ENCODE measurements at regions not wholly inside any gene's neighbourhood (a gene's known extent, or its start where the extent isn't known, plus 50 kb on each side); places are given as distances from the start of the nearest gene placed in this dataset.

- H4K20me1 ChIP-seq (ENCODE audit: control insufficient read depth, insufficient read depth, low read length, poor library complexity, severe bottlenecking): no peaks in the 10 kb centered on the region
- 93% methylated on average over 4 of the region's 7 CpGs for WGBS (ENCODE audit: insufficient coverage)
These were observed 80.7 kb downstream of the INHBA start for GRCh38 chr7:41621953-41622831.

DNA sequence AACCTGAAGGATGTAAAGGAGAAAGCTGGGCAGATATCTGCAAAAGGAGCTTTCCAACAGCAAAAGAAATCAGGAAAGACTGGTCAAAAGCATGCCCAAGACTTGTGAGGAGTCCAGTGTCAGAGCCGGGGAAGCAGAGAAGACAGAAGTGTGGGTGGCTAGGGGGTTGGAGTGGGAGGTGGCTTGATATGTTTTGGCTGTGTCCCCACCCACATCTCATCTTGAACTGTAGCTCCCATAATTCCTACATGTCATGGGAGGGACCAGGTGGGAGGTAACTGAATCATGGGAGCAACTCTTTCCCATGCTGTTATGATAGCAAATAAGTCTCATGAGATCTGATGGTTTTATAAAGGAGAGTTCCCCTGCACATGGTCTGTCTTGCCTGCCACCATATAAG, 84.9 kb downstream of the INHBA start:
- ChIA-PET POLR2A (no interaction called here), CTCF (interaction anchor here (0.7 kb wide), 1 partner anchor 112 kb away, joined by 4 read pairs; no protein-coding TSS in a partner anchor)
- intact Hi-C loops (cut with micrococcal nuclease): no loop called here
- no peak overlapping the region for H3K9ac ChIP-seq (ENCODE audit: low read length)
- DNase-seq (no peak), ATAC-seq (ENCODE audit: low read depth) (no peak)
- H3K4me1 ChIP-seq (ENCODE audit: control insufficient read depth in 2 of 2, insufficient read depth in 2 of 2, low read length in 2 of 2): no peaks in the 10 kb centered on the region
- H3K9me3 ChIP-seq (ENCODE audit: control extremely low read depth in 1 of 3, control insufficient read depth in 2 of 3, insufficient read depth in 1 of 3, low read length in 2 of 3): peaks cover 0 to 3% (median 0%) of the 10 kb centered on the region in 3 donors
- Mint-ChIP-seq H3K27ac (no peak overlapping the region), H3K27me3 (peaks cover 2% of the 10 kb centered on the region), H3K4me1 (no peaks in the 10 kb centered on the region), H3K9me3 (ENCODE audit: insufficient read depth) (no peaks in the 10 kb centered on the region), H3K4me3 (no peak overlapping the region)
- peaks cover 0 to 3% (median 0%) of the 10 kb centered on the region in 4 experiments for H3K27me3 ChIP-seq (replicated peaks in 1 of 4; ENCODE audit: control extremely low read depth in 1 of 4, control insufficient read depth in 3 of 4, insufficient read depth in 4 of 4, low read length in 3 of 4)
- WGBS (ENCODE audit: insufficient coverage): no CpG with 5 or more reads among the region's 1 CpG
- H3K79me2 ChIP-seq (ENCODE audit: control insufficient read depth, insufficient read depth, low read length): no peaks in the 10 kb centered on the region
- no peaks in the 10 kb centered on the region for H4K20me1 ChIP-seq (ENCODE audit: control insufficient read depth, insufficient read depth, low read length, poor library complexity, severe bottlenecking)
- no peak overlapping the region for H3K27ac ChIP-seq (ENCODE audit: low read length in 2 of 2)
- no peak overlapping the region for H3K4me2 ChIP-seq (replicated peaks; ENCODE audit: low read depth, low read length, poor library complexity, severe bottlenecking)
- no peak overlapping the region for H2AFZ ChIP-seq (ENCODE audit: insufficient read depth, low read depth, low read length, poor library complexity, severe bottlenecking)
- TF ChIP-seq, protein P1, sequence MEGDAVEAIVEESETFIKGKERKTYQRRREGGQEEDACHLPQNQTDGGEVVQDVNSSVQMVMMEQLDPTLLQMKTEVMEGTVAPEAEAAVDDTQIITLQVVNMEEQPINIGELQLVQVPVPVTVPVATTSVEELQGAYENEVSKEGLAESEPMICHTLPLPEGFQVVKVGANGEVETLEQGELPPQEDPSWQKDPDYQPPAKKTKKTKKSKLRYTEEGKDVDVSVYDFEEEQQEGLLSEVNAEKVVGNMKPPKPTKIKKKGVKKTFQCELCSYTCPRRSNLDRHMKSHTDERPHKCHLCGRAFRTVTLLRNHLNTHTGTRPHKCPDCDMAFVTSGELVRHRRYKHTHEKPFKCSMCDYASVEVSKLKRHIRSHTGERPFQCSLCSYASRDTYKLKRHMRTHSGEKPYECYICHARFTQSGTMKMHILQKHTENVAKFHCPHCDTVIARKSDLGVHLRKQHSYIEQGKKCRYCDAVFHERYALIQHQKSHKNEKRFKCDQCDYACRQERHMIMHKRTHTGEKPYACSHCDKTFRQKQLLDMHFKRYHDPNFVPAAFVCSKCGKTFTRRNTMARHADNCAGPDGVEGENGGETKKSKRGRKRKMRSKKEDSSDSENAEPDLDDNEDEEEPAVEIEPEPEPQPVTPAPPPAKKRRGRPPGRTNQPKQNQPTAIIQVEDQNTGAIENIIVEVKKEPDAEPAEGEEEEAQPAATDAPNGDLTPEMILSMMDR (IDR thresholded peaks at IDR 0.05): no peak
- no peak for TF ChIP-seq EZH2 (IDR thresholded peaks at IDR 0.05; ENCODE audit: borderline replicate concordance, insufficient read depth, low read depth, low read length, poor library complexity, severe bottlenecking)
- no peak overlapping the region for H3K4me3 ChIP-seq (ENCODE audit: control extremely low read depth in 1 of 5, extremely low read depth in 1 of 5, insufficient read depth in 1 of 5, low read depth in 2 of 5, low read length in 4 of 5)
- H3K36me3 ChIP-seq (replicated peaks in 1 of 2; ENCODE audit: control extremely low read depth in 1 of 2, control insufficient read depth in 1 of 2, extremely low read depth in 1 of 2, insufficient read depth in 2 of 2, low read length in 1 of 2): no peaks in the 10 kb centered on the region

More at GRCh38 chr7:41621953-41622831, 80.7 kb downstream of the INHBA start:
- intact Hi-C loops (cut with micrococcal nuclease): no loop called here
- H3K4me3 Mint-ChIP-seq: no peak overlapping the region
- peaks cover 2% of the 10 kb centered on the region for H3K27me3 Mint-ChIP-seq
- Histone ChIP-seq H2AFZ (ENCODE audit: insufficient read depth, low read depth, low read length, poor library complexity, severe bottlenecking) (no peak overlapping the region), H3K4me1 (ENCODE audit: control insufficient read depth in 2 of 2, insufficient read depth in 2 of 2, low read length in 2 of 2) (no peaks in the 10 kb centered on the region), H3K27ac (ENCODE audit: low read length in 2 of 2) (no peak overlapping the region), H3K9me3 (ENCODE audit: control extremely low read depth in 1 of 3, control insufficient read depth in 2 of 3, insufficient read depth in 1 of 3, low read length in 2 of 3) (peaks cover 0 to 3% (median 0%) of the 10 kb centered on the region in 3 donors), H3K36me3 (replicated peaks in 1 of 2; ENCODE audit: control extremely low read depth in 1 of 2, control insufficient read depth in 1 of 2, extremely low read depth in 1 of 2, insufficient read depth in 2 of 2, low read length in 1 of 2) (no peaks in the 10 kb centered on the region), H3K79me2 (ENCODE audit: control insufficient read depth, insufficient read depth, low read length) (no peaks in the 10 kb centered on the region), H3K4me3 (ENCODE audit: control extremely low read depth in 1 of 5, extremely low read depth in 1 of 5, insufficient read depth in 1 of 5, low read depth in 2 of 5, low read length in 4 of 5) (no peak overlapping the region), H3K9ac (ENCODE audit: low read length) (no peak overlapping the region), H3K4me2 (replicated peaks; ENCODE audit: low read depth, low read length, poor library complexity, severe bottlenecking) (no peak overlapping the region), H3K27me3 (replicated peaks in 1 of 4; ENCODE audit: control extremely low read depth in 1 of 4, control insufficient read depth in 3 of 4, insufficient read depth in 4 of 4, low read length in 3 of 4) (no peaks in the 10 kb centered on the region)
- H3K9me3 Mint-ChIP-seq (ENCODE audit: insufficient read depth): no peaks in the 10 kb centered on the region
- DNase-seq (no peak), ATAC-seq (ENCODE audit: low read depth) (no peak)
- ChIA-PET POLR2A (no interaction called here), CTCF (no interaction called here)
- TF ChIP-seq EZH2 (IDR thresholded peaks at IDR 0.05; ENCODE audit: borderline replicate concordance, insufficient read depth, low read depth, low read length, poor library complexity, severe bottlenecking): no peak
- TF ChIP-seq, protein P1 (IDR thresholded peaks at IDR 0.05): peak; percentile 20
- H3K27ac Mint-ChIP-seq: no peak overlapping the region
- no peaks in the 10 kb centered on the region for H3K4me1 Mint-ChIP-seq
